ENCODE measurements at regions not wholly inside any gene's neighbourhood (a gene's known extent, or its start where the extent isn't known, plus 50 kb on each side); places are given as distances from the start of the nearest gene placed in this dataset.

GRCh38 chr6:22008248-22008836, 288.5 kb downstream of the PRL start:
- DNase-seq (ENCODE audit: low read depth in 4 of 4, low spot score in 3 of 4), result no peak

- no peak for DNase-seq (ENCODE audit: low read depth in 4 of 4, low spot score in 3 of 4)
Observed at GRCh38 chr6:22010102-22010501, 286.7 kb downstream of the PRL start.

- DNase-seq (ENCODE audit: low read depth in 4 of 4, low spot score in 3 of 4), result no peak
Observed at GRCh38 chr6:22015216-22015615, 281.6 kb downstream of the PRL start.

GRCh38 chr6:22015944-22016343, 280.9 kb downstream of the PRL start:
- no peak for DNase-seq (ENCODE audit: low read depth in 4 of 4, low spot score in 3 of 4)

DNA sequence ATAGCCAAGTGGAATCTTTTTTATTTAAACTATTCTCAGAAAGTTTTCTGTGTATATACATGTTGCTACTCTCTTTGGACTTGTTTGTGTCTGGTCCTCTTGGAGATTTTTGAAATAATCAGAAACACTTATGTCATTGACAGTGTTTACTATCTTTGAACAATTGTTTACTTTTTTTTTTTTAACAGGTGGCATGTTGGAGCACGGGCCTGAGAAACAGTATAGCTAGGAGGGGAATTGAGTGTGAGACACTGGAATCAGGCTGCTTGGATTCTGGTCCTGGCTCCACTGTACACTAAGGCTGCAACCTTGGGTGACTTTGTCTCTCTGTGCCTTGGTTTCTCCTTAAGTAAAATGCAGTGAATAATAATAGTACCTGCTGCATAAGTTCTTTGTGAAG, 279.6 kb downstream of the PRL start:
- DNase-seq (ENCODE audit: low read depth in 4 of 4, low spot score in 3 of 4), result no peak

DNA sequence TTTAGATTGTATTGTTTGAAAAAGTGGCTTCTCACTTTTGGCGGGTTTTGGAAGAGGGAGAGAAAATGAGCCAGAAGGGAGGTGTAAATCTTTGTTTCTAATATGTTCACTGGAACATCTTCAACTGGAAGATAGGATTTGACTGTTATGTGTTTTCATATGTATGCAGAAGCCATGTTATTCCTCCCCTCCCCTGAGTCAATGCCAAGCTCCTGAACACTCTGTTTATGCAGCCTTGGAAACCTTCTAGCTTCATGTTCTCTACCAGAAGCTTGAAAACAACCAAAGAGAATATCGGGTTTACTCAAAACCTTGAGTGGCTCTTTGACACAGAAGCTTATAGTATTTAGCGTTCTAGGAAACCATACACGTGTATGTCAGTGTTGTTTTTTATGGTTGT, 279.1 kb downstream of the PRL start:
- DNase-seq (ENCODE audit: low read depth in 4 of 4, low spot score in 3 of 4), result no peak

GRCh38 chr6:22019857-22020256, 277.0 kb downstream of the PRL start:
- DNase-seq (ENCODE audit: low read depth in 4 of 4, low spot score in 3 of 4), result no peak

- no peak for DNase-seq (ENCODE audit: low read depth in 4 of 4, low spot score in 3 of 4)
Observed at GRCh38 chr6:22020299-22021003, 276.4 kb downstream of the PRL start.

- no peak for DNase-seq (ENCODE audit: low read depth in 4 of 4, low spot score in 3 of 4)
Observed at GRCh38 chr6:22021966-22022365, 274.9 kb downstream of the PRL start.

DNA sequence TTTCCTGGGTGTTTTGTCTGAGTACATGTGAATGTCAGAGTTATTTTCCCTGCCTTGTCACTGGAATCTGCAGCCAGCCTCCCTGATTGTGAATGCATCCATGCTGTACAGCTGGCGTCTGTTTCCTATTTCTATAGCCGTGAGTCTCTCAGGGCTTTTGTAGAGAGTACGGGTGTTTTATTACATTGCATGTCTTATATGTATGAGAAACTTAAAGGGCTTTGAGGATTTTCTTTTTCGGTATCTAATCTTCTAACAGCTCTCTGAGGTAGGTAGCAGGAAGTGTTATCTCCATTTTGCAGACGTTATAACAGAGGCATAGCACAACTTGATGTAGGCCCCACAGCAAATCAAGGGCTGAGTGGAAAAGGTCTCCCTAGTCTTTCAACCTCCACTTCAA, 272.9 kb downstream of the PRL start:
- no peak for DNase-seq (ENCODE audit: low read depth in 4 of 4, low spot score in 3 of 4)

- DNase-seq (ENCODE audit: low read depth in 4 of 4, low spot score in 3 of 4), result no peak
Observed at GRCh38 chr6:22024973-22025467, 271.8 kb downstream of the PRL start.

DNA sequence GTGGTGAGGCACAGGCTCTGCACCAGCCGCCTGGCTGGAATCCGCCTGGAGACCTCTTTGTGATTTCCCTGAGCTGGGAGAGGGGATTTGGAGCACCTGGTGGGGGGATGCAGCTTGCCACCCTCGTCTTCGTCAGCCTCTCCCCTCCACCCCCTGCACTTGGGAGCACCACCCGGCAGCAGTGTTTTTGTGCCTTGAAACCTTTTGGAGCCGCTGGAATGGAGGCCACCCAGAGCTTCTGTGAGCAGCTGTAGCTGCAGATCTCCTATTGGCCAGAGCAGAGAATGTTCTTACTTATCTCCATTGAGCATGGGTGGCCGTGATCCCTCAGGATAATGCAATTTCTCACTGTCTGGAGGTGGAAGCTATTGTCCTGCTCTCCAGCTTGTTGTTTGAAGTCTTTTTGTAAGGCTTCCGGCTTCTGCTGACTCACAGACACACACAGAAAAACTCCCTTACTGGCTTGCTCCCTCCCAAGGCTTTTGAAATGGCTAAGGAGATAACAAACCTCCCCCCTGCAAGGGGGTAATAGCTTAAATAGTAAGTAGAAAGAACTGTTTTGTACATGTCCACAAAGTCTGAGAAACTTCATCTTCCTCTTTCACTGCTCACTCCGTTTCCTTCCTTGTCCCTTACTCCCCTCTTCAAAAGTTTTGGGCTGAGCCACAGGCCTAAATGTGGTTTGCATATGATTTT, 271.2 kb downstream of the PRL start:
- DNase-seq (ENCODE audit: low read depth in 4 of 4, low spot score in 3 of 4), result no peak

GRCh38 chr6:22026164-22026678, 270.6 kb downstream of the PRL start:
- no peak for DNase-seq (ENCODE audit: low read depth in 4 of 4, low spot score in 3 of 4)

DNA sequence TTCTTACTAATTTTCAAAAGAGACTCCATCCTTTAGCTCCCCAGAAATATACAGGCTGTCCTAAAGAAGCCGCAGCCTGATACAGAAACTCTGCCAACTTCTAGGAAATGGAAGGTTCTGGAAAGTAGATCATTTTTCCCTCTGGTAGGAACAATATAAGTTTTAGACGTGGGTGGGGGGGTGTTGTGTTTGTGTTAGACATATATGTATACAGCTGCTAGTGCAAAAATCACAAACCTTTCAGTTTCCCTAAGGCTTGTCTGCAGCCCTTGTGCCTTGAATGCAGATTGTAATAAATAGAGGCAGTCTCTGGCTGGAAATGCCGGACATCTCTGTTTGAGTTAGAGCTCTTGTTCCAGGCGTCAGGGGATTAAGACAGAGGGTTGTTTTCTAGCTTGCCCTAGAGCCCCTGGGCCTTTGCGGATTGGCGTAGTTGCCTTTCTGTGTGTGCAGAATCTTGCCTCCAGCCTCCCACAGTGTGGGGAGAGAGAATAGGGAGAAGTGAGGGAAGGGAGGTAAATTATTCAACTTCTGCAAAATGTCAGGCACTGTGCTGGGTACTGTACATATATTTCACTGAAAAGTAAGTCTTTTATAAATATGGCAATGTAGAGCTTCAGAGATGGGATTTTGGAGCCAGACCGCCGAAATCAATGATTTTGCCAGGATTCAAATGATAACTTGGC, 269.7 kb downstream of the PRL start:
- no peak for DNase-seq (ENCODE audit: low read depth in 4 of 4, low spot score in 3 of 4)

GRCh38 chr6:22028403-22029090, 268.3 kb downstream of the PRL start:
- DNase-seq (ENCODE audit: low read depth in 4 of 4, low spot score in 3 of 4), result no peak

- no peak for DNase-seq (ENCODE audit: low read depth in 4 of 4, low spot score in 3 of 4)
Observed at GRCh38 chr6:22029171-22029570, 267.7 kb downstream of the PRL start.

GRCh38 chr6:22030730-22031619, 265.9 kb downstream of the PRL start:
- DNase-seq (ENCODE audit: low read depth in 4 of 4, low spot score in 3 of 4), result no peak

- no peak for DNase-seq (ENCODE audit: low read depth in 4 of 4, low spot score in 3 of 4)
Observed at GRCh38 chr6:22035690-22036089, 261.1 kb downstream of the PRL start.

GRCh38 chr6:22036275-22036674, 260.6 kb downstream of the PRL start:
- DNase-seq (ENCODE audit: low read depth in 4 of 4, low spot score in 3 of 4), result peak; percentile 45 to 80 (median 76)

Measured in right renal pelvis (tissue), 4 donors.